Stimulated activated CD8-positive, alpha-beta memory T cell treated with anti-CD3 and anti-CD28 coated beads, Interleukin-12 subunit alpha, Interleukin-12 subunit beta, amount 100 ng/mL, for 4 hours (primary cell): ENCODE measurements at regions not wholly inside any gene's neighbourhood (a gene's known extent, or its start where the extent isn't known, plus 50 kb on each side); places are given as distances from the start of the nearest gene placed in this dataset.
"Not testable (repeated sequence)": the region's sequence is repeated elsewhere in the genome, so short reads cannot be mapped to it uniquely, and the experiment has no call there.

ENCODE experiments used
- DNase-seq: peaks from one replicate; pipeline ENCODE4 v3.0.0-alpha.2; 2020; ENCODE audit warnings: low read depth

GRCh38 chr3:71925511-71926261 is 140.7 kb upstream of the PROK2 start:
- DNase-seq: not testable (repeated sequence)

- no peak for DNase-seq
Measured at GRCh38 chr3:71924721-71925120, 139.8 kb upstream of the PROK2 start.

GRCh38 chr3:71921036-71921435 is 136.1 kb upstream of the PROK2 start:
- no peak for DNase-seq

GRCh38 chr3:71919572-71919971 is 134.6 kb upstream of the PROK2 start:
- no peak for DNase-seq

- DNase-seq: no peak
Measured at GRCh38 chr3:71917545-71917944, 132.6 kb upstream of the PROK2 start.

- no peak for DNase-seq
Measured at GRCh38 chr3:71916747-71917369, 131.9 kb upstream of the PROK2 start.

GRCh38 chr3:71912839-71913495 is 128.0 kb upstream of the PROK2 start:
- no peak for DNase-seq

- no peak for DNase-seq
Measured at GRCh38 chr3:71910108-71910507, 125.2 kb upstream of the PROK2 start.

GRCh38 chr3:71907996-71908395 is 123.0 kb upstream of the PROK2 start:
- DNase-seq: no peak

- no peak for DNase-seq
Measured at GRCh38 chr3:71906976-71907375, 122.0 kb upstream of the PROK2 start.

- DNase-seq: no peak
Measured at GRCh38 chr3:71905426-71905825, 120.5 kb upstream of the PROK2 start.

- no peak for DNase-seq
Measured at GRCh38 chr3:71903936-71904335, 119.0 kb upstream of the PROK2 start.

- DNase-seq: no peak
Measured at GRCh38 chr3:71903112-71903495, 118.2 kb upstream of the PROK2 start.

GRCh38 chr3:71902258-71903111 is 117.5 kb upstream of the PROK2 start:
- DNase-seq: no peak

- DNase-seq: no peak
Measured at GRCh38 chr3:71901645-71902044, 116.7 kb upstream of the PROK2 start.

GRCh38 chr3:71900057-71900456 is 115.1 kb upstream of the PROK2 start:
- no peak for DNase-seq

- DNase-seq: no peak
Measured at GRCh38 chr3:71896751-71897150, 111.8 kb upstream of the PROK2 start.

- DNase-seq: no peak
Measured at GRCh38 chr3:71893702-71894479, 108.9 kb upstream of the PROK2 start.

GRCh38 chr3:71893122-71893521 is 108.2 kb upstream of the PROK2 start:
- no peak for DNase-seq

- no peak for DNase-seq
Measured at GRCh38 chr3:71891483-71891882, 106.5 kb upstream of the PROK2 start.

GRCh38 chr3:71890356-71890931 is 105.5 kb upstream of the PROK2 start:
- DNase-seq: no peak
